ENCODE measurements at regions not wholly inside any gene's neighbourhood (a gene's known extent, or its start where the extent isn't known, plus 50 kb on each side); places are given as distances from the start of the nearest gene placed in this dataset.
"Not testable (repeated sequence)": the region's sequence is repeated elsewhere in the genome, so short reads cannot be mapped to it uniquely, and the experiment has no call there.

GRCh38 chrX:11836284-11836683, 78.2 kb downstream of the MSL3 start:
- no peak for DNase-seq

DNA sequence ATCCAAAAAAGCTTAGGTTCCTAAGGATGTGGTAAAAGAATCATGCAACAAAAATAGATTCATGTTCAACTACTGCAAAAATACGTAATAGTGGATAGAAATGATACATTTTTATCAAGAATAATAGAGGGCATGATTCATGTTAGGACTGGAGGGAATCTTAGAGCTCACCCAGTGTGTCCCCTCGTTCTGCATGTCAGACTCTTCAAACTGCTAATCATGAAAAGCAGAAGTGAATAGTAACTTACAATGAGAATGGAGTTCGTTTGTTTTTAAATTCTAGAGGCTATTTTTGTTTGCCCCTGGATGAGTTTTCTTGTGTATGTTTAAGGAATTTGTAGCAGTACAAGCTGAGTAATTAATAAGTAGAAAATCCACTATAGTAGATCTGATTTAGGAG, 79.4 kb downstream of the MSL3 start:
- DNase-seq: no peak

GRCh38 chrX:11864171-11864570, 106.1 kb downstream of the MSL3 start:
- DNase-seq: no peak

DNA sequence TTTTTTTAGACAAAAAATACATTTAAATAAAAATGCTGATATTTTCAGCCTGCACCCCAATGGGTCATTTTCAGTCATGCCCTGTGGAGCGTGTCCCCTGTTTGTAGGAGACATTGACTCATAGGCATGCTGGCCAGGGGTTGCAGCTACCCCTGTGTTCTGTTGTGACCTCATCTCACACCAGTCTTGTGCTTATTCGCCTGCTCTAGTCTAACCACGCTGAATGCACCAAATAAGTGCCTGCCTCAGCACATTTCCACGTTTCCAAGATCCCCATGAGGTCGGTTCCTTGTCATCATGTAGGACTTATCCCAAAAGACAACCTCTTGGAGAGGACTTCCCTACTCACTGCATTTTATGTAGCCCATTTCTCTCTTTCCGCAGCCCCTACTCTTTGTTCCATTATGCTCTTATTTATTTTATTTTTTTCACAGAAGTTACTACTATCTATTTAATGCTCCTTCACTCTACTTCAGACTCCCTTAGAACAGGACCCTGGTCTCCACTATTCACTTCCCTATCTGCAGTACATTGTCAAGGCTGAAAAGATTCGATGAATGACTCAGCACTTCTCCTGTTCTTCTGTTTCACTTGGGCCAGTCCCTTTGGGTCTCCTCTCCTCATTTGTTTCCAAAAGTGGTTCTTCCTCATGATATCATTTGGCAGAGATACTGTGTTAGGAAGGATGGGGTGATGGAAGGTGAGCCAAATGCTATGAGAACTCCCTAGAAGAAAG, 109.7 kb downstream of the MSL3 start:
- no peak for DNase-seq

DNA sequence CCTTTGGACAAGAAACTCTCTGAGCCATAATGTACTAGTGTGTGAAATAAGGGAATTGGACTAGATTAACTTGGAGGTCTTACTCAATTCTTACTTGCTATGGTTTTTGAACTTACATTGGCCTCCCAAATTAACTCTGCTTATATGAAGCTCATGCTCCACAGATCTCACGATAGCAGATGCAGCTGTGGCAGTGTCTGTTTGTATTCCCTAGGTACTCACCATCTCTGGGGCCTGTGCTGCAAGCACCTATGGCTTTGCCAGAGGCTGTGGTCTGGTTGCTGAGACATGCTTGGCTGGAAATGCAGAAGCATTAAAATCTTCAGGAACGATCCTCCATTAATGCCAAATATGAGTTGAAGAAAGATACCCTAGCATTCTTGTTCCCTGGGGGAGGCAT, 112.8 kb downstream of the MSL3 start:
- DNase-seq: no peak

DNA sequence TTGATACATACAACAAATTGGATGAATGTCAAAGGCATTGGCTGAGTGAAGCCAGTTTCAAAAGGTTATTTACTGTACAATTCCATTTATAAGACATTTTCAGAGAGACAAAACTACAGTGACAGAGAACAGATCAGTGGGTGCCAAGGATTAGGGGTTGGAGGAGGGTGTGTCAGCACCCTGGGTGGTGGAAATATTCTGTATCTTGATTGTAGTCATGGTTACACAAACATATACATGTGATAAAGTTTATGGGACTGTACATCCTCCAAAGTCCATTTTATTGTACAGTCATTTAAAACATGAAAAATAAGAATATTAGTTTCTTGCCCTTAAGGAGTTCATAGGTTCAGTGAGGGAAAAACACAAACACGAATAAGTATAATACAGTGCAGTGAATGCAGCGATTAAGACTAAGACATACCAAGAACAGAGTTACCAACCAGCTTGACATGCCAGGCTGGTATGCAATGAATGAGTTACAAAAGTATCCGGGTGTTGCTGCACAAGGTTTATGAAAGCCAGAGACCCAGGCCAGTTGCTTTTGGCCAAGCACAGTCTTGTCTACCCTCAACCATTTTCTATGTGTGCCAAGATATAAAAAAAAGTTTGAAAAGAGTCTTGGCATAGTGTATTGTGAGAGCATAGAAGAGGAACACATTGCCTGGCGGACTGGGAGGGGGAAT, 123.6 kb downstream of the MSL3 start:
- no peak for DNase-seq

DNA sequence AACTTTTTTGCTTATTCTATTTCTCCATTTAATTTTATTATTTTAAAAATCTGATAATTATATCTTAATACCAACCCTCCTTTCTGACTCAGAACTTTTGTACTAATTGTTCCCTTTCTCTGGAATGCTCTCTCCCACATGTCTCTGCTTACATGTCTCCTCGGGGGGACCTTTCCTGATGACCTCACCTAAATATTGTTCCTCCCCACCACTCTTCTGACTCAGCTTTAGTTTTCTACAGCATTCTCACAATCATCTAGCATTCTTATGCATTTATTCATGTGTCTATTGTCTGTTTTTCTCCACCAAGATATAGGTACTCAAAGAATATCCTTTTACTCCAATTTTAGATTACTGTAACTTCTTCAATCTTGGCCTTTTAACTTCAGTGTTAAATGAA, 128.7 kb downstream of the MSL3 start:
- no peak for DNase-seq

- DNase-seq: no peak
Observed at GRCh38 chrX:11887175-11887574, 129.1 kb downstream of the MSL3 start.

GRCh38 chrX:11888421-11888820, 130.4 kb downstream of the MSL3 start:
- DNase-seq: no peak

DNA sequence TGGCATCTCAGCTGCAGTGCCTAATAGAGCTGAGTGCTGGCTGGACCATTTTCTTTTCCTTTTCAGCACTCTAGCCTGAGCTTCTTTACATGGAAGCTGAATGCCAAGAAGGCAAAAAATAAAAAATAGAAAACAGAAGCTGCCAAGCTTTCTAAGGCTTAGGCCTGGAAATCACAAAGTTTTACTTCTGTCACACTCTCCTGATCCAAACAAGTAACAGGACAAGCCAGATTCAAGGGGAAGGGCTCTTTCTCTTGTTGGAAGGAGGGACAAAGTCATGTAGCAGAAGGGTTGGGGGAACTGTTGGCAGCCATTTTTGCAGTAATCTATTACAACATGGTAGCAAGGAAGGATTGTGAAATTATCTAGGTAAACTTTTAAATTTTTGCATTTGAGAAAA, 131.8 kb downstream of the MSL3 start:
- DNase-seq: no peak

- DNase-seq: peak in 20 of 56 donors; percentile 0 to 11 (median 2)
Observed at GRCh38 chrX:11890836-11891514, 132.9 kb downstream of the MSL3 start.

- no peak for DNase-seq
Observed at GRCh38 chrX:11893933-11894710, 136.1 kb downstream of the MSL3 start.

GRCh38 chrX:11899091-11899490, 141.1 kb downstream of the MSL3 start:
- no peak for DNase-seq

DNA sequence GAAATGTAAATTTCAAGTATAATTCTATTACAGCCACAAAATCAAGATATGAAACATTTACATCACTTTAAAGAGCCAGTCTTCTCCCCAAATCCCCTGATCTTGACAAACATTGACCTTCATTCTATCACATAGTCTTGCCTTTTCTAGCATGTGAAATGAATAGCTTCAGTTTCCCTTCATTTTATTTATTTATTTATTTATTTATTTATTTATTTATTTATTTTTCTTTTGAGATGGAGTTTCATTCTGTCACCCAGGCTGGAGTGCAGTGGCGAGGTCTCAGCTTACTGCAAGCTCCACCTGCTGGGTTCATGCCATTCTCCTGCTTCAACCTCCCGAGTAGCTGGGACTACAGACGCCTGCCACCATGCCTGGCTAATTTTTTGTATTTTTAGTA, 147.9 kb downstream of the MSL3 start:
- DNase-seq: not testable (repeated sequence)

DNA sequence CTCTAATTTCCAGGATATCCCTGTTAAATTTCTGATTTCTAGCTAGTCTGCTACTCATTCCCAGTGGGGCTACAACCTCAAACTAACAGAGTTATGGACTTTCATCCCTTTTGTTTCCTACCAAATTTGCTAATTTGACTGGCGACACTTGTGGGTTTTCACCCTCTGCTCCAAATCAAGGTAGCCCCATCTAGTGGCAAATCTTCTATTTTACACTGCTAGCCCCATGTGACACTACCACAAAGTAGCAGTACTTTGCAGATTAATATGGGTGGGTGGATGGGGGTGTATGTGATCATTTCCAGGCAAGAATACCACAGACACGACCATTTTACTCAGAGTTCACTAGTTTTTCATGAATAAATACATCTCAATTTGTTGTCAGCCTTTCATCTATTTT, 150.3 kb downstream of the MSL3 start:
- no peak for DNase-seq

DNA sequence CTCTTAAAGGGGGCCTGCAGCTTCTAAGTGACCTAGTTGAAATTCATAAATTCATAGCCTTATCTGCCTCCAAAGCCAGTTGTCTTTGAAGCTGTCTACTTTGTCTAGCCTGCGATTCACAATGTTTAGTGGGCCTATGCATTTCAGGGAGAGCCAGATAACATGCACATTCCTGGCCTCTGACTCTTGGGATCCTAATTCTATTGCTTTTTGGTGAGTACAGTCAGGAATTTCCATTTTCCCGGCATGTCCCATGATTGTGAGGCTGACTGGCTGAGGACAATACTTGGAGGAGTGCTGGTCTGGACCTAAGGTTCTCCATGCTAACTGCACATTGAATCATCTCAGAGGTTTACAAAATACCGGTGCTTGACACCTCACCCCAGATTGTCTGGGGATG, 155.0 kb downstream of the MSL3 start:
- DNase-seq: no peak

DNA sequence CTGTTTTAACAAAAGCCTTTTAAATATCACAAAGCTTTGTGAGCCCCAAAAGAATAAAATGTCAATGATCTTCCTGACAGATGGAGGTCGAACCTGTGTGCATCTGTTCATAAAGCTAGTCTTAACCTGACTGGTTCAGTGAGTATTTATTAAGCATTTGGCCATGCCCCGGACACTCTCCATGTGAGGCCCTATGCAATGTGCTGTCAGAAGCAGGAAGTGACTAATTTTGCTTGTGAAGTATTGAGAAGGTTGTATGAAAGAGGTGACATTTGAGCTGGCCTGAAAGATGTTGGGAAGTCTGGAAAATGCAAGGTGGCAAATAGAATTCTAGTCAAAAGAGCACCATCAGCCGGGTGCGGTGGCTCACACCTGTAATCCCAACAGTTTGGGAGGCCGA, 171.4 kb downstream of the MSL3 start:
- no peak for DNase-seq

DNA sequence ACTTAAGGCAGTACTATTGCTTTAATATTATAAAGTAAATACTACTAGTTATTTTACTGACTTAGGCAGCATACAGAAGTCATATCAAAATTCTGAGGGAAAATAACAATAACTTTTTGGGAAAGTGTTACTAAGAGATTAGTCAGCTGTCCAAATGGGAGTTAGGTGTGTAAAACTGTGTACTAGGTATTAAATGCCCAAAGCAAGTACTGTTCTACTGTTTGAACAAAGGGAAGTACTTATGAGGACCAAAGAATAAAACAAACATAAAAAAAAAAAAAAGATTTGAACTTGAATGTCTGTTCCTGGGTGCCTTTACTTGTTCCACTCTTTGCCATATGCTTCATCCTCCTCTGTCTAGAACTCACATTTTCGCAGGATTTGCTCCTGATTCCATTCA, 174.4 kb downstream of the MSL3 start:
- DNase-seq: no peak

- no peak for DNase-seq
Observed at GRCh38 chrX:11934089-11934488, 176.1 kb downstream of the MSL3 start.

DNA sequence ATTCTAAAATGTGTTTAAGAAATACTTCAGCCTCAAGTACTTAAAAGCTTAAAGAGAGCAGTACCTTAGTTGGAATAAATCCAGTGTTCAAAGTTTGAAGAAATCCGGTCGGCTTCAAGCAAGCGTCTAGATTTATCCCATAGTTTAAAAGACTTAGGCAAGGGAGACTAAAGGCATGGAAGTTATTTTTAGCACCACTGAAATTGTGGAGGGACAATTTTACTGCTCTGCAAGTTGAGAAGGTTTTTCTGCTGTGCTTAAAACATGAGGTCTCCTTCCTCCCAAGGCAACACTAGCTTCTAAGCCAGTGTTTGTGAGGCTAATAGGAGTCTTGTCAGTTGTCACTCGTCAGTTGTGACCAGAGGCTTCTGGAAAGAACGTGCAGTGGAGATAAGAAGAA, 183.5 kb downstream of the MSL3 start:
- no peak for DNase-seq

- peak in 10 of 56 donors; percentile 0 to 3 (median 0) for DNase-seq
Observed at GRCh38 chrX:11944501-11944900, 186.5 kb downstream of the MSL3 start.

- no peak for DNase-seq
Observed at GRCh38 chrX:11949291-11949690, 189.0 kb upstream of the FRMPD4 start.
